HG03064 (cell line): ENCODE measurements at regions not wholly inside any gene's neighbourhood (a gene's known extent, or its start where the extent isn't known, plus 50 kb on each side); places are given as distances from the start of the nearest gene placed in this dataset.
A peak's percentile ranks its signal among the peaks of the same experiment; 100 is the strongest.

Source experiments
- ATAC-seq: cut with Tn5 transposase; IDR thresholded peaks from one replicate; pipeline ENCODE4 v1.9.1; 2021; ENCODE audit warnings: low read depth; ENCODE audit not compliant: unreplicated experiment

- ATAC-seq, result no peak
Measured at GRCh38 chr1:8204826-8205225, 113.1 kb upstream of the SLC45A1 start.

GRCh38 chr1:8203551-8203950, 114.4 kb upstream of the SLC45A1 start:
- ATAC-seq, result no peak

- ATAC-seq, result no peak
Measured at GRCh38 chr1:8203056-8203455, 114.9 kb upstream of the SLC45A1 start.

- ATAC-seq, result no peak
Measured at GRCh38 chr1:8202182-8202905, 115.6 kb upstream of the SLC45A1 start.

- no peak for ATAC-seq
Measured at GRCh38 chr1:8201331-8201861, 116.5 kb upstream of the SLC45A1 start.

GRCh38 chr1:8200317-8201115, 117.4 kb upstream of the SLC45A1 start:
- ATAC-seq, result no peak

- ATAC-seq, result no peak
Measured at GRCh38 chr1:8198522-8198921, 119.4 kb upstream of the SLC45A1 start.

- ATAC-seq, result no peak
Measured at GRCh38 chr1:8197493-8198282, 120.2 kb upstream of the SLC45A1 start.

- ATAC-seq, result no peak
Measured at GRCh38 chr1:8194481-8195227, 123.3 kb upstream of the SLC45A1 start.

- ATAC-seq, result no peak
Measured at GRCh38 chr1:8193840-8194406, 124.0 kb upstream of the SLC45A1 start.

GRCh38 chr1:8191474-8191873, 126.4 kb upstream of the SLC45A1 start:
- ATAC-seq, result no peak

- no peak for ATAC-seq
Measured at GRCh38 chr1:8189931-8190483, 127.9 kb upstream of the SLC45A1 start.

- ATAC-seq, result no peak
Measured at GRCh38 chr1:8185400-8185799, 132.5 kb upstream of the SLC45A1 start.

- no peak for ATAC-seq
Measured at GRCh38 chr1:8184301-8184700, 133.6 kb upstream of the SLC45A1 start.

- ATAC-seq, result peak; percentile 57
Measured at GRCh38 chr1:8182034-8182761, 135.7 kb upstream of the SLC45A1 start.

- no peak for ATAC-seq
Measured at GRCh38 chr1:8179132-8179793, 138.7 kb upstream of the SLC45A1 start.

- no peak for ATAC-seq
Measured at GRCh38 chr1:8176279-8176678, 141.6 kb upstream of the SLC45A1 start.

GRCh38 chr1:8174807-8175206, 143.1 kb upstream of the SLC45A1 start:
- ATAC-seq, result no peak
